MV-4-11 (cell line): ENCODE measurements at regions not wholly inside any gene's neighbourhood (a gene's known extent, or its start where the extent isn't known, plus 50 kb on each side); places are given as distances from the start of the nearest gene placed in this dataset.

Experiments
- DNase-seq: peaks from one replicate; lab custom pipeline; 2025; lab: John Stamatoyannopoulos, UW

DNA sequence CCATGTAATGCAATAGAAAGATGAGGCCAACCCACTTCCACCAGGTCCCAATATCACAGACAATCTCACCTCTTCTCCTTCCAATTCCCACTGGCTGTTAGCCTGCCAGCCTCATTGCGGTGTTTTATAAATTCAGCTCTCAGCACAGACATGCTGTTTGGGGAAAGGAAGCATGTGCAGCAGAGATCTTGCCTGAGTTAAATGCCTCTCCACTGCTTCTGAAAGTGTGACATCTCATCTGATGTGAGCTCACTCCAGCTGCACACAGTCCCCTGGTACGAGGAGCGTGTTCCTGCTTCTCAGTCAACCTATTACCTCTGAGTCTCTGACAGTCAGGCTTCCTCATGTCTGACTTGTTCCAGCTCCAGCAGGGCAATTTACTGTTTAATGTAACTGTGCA, 122.7 kb upstream of the GUCY1A2 start:
- DNase-seq, result no peak

DNA sequence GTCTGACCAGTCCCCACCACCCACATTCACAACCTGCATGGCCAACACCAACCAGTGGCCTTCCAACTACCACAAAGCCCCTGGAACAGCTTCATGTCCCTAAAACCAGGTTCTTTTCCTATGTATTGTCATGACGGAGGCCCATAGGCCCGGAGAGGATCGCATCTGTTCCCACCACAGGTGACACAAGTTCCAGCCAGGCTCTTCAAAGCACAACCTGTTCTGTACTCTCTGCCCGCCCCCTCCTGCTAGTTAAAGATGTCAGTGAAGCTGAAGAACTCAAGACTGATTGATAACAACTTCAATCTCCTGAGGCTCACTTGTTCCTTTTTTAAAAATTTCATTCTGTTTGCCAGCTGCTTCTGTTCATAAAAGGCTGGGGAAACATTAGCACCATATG, 121.1 kb upstream of the GUCY1A2 start:
- DNase-seq, result no peak

DNA sequence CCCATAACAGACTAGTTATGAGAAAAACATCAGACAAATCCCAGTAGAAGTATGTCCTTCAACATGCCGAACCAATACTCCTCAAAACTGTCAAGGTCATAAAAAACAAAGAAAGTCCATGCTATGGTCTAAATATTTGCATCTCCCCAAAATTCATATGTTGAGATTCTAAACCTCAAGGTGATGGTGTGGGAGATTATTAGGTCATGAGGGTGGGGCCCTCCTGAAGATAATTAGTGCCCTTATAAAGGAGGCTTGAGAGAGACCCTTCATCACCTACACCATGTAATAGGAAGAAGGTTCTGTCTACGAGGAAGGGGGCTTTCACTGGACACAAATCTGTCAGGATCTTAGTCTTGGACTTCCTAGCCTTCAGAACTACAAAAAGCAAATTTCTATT, 118.6 kb upstream of the GUCY1A2 start:
- DNase-seq, result no peak

DNA sequence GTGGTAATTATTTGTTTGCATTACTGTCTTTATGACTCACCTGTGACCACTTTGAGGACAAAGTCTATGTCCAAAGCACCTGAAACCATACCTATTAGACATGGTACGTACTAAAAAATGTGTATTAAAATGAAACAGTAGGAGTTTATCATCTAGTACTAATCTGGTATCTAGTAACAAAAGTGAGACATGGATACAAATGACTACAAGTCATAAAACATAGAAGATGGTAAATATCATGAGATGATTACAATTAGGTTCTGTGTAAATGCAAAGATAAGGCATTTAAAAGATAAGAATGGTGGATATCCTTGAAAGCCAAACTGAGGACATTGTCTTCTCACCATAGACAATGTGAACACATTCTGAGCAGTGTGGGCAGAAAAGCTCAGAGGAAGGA, 113.5 kb upstream of the GUCY1A2 start:
- DNase-seq, result no peak

- DNase-seq, result no peak
Measured at GRCh38 chr11:107123022-107123421, 104.7 kb upstream of the GUCY1A2 start.

GRCh38 chr11:107118025-107118720, 99.9 kb upstream of the GUCY1A2 start:
- no peak for DNase-seq

GRCh38 chr11:107116358-107116757, 98.1 kb upstream of the GUCY1A2 start:
- DNase-seq, result no peak

- DNase-seq, result no peak
Measured at GRCh38 chr11:107102692-107103477, 84.6 kb upstream of the GUCY1A2 start.

DNA sequence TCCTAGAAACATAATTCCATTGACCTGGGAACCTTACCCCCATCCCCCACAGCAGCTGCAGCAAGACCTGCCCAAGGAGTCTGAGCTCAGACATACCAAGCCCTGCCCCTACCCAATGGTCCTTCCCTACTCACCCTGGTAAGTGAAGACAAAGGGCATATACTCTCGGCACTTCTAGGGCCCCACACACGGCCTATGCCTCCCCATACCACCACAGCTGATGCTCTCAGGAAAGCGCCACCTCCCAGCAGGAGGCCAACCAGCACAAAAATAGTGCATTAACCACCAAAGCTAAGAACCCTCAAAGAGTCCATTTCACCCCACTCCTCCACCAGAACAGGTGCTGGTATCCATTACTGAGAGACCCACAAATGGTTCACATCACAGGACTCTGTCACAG, 74.4 kb upstream of the GUCY1A2 start:
- DNase-seq, result no peak

DNA sequence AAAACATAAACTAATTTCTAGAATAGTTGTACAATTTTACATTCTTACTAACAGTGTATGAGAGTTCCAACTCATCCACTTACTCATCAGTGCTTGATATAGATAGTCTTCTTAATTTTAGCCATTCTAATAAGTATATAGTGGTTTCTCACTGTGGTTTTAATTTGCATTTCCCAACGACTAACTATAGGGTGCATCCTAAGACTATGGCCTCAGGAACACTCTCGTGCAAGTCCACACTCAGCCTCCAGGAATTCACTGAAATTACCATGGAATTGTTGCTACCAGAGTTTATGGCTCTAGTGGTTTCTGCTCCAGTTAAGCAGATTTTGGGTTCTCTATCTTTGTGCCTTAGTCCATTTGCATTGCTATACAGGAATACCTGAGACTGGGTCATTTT, 60.1 kb upstream of the GUCY1A2 start:
- DNase-seq, result no peak

- no peak for DNase-seq
Measured at GRCh38 chr11:107076832-107077231, 58.6 kb upstream of the GUCY1A2 start.

GRCh38 chr11:107071129-107071528, 52.9 kb upstream of the GUCY1A2 start:
- DNase-seq, result no peak
